Liver (tissue), 8 donors: ENCODE measurements at regions not wholly inside any gene's neighbourhood (a gene's known extent, or its start where the extent isn't known, plus 50 kb on each side); places are given as distances from the start of the nearest gene placed in this dataset.

ENCODE experiments used
- DNase-seq: peaks from one replicate; pipeline ENCODE4 v3.0.0-alpha.2; 2017; ENCODE audit warnings: low spot score
- H3K27ac ChIP-seq, 2 donors: one replicate each; pipeline ENCODE4 v1.7.0; 2013; ENCODE audit warnings: inconsistent platforms in 2 of 2, low read length in 2 of 2, control low read depth in 1 of 2, low read depth in 1 of 2, mild to moderate bottlenecking in 1 of 2
- H3K27me3 ChIP-seq, 4 donors: one replicate each; pipeline versions ENCODE4 v1.6.1 to v1.7.0; 2013; ENCODE audit warnings: low read length in 3 of 4, inconsistent platforms in 1 of 4, mild to moderate bottlenecking in 1 of 4, moderate library complexity in 1 of 4; ENCODE audit not compliant: control insufficient read depth in 4 of 4, insufficient read depth in 4 of 4
- H3K36me3 ChIP-seq, 4 donors: one replicate each; pipeline versions ENCODE4 v1.6.1 to v1.7.0; 2013; ENCODE audit warnings: low read length in 3 of 4, mild to moderate bottlenecking in 3 of 4, low read depth in 1 of 4, moderate library complexity in 1 of 4; ENCODE audit not compliant: control insufficient read depth in 4 of 4, insufficient read depth in 3 of 4
- H3K4me1 ChIP-seq, 4 donors: one replicate each; pipeline versions ENCODE4 v1.6.1 to v1.7.0; 2013; ENCODE audit warnings: low read length in 3 of 4, mild to moderate bottlenecking in 3 of 4, moderate library complexity in 1 of 4; ENCODE audit not compliant: control insufficient read depth in 4 of 4, insufficient read depth in 4 of 4
- H3K4me3 ChIP-seq, 3 donors: one replicate each; pipeline versions ENCODE4 v1.6.1 to v1.7.0; 2013; ENCODE audit warnings: low read length in 3 of 3, control low read depth in 1 of 3, low read depth in 1 of 3, mild to moderate bottlenecking in 1 of 3
- H3K9ac ChIP-seq, 2 donors: one replicate each; pipeline ENCODE4 v1.7.0; 2013; ENCODE audit warnings: low read length in 2 of 2, mild to moderate bottlenecking in 2 of 2, moderate library complexity in 2 of 2, control low read depth in 1 of 2, low read depth in 1 of 2
- H3K9me3 ChIP-seq, 4 donors: one replicate each; pipeline versions ENCODE4 v1.6.1 to v1.7.0; 2013; ENCODE audit warnings: low read length in 3 of 4; ENCODE audit not compliant: control insufficient read depth in 4 of 4
- EGR1 ChIP-seq, 2 donors: IDR thresholded peaks; 2 replicates each; pipeline ENCODE4 v1.6.1; 2016 to 2018; ENCODE audit warnings: antibody characterized with exemption in 2 of 2, low read depth in 2 of 2
- FOXA2 ChIP-seq: IDR thresholded peaks from 2 replicates; pipeline ENCODE4 v1.6.1; 2016; ENCODE audit warnings: antibody characterized with exemption
- GABPA ChIP-seq, 2 donors: IDR thresholded peaks in 1 of 2; conservative IDR thresholded peaks in 1 of 2; 2 replicates each; pipeline ENCODE4 v1.6.1; 2016; ENCODE audit warnings: antibody characterized with exemption in 2 of 2, mild to moderate bottlenecking in 1 of 2, moderate library complexity in 1 of 2
- HNF4A ChIP-seq, 2 donors: conservative IDR thresholded peaks; 2 replicates each; pipeline ENCODE4 v1.6.1; 2016; ENCODE audit warnings: antibody characterized with exemption in 2 of 2, mild to moderate bottlenecking in 2 of 2
- HNF4G ChIP-seq: IDR thresholded peaks from 2 replicates; pipeline ENCODE4 v1.6.1; 2016; ENCODE audit warnings: antibody characterized with exemption
- JUND ChIP-seq, 2 donors: IDR thresholded peaks; 2 replicates each; pipeline ENCODE4 v1.6.1; 2016; ENCODE audit warnings: antibody characterized with exemption in 2 of 2
- NR2F2 ChIP-seq: IDR thresholded peaks from 2 replicates; pipeline ENCODE4 v1.6.1; 2016; ENCODE audit warnings: antibody characterized with exemption
- RAD21 ChIP-seq, 2 donors: IDR thresholded peaks; 2 replicates each; pipeline ENCODE4 v1.6.1; 2016; ENCODE audit warnings: antibody characterized with exemption in 2 of 2, mild to moderate bottlenecking in 2 of 2
- RXRA ChIP-seq, 2 donors: IDR thresholded peaks; 2 replicates each; pipeline ENCODE4 v1.6.1; 2017 to 2018; ENCODE audit warnings: antibody characterized with exemption in 2 of 2, mild to moderate bottlenecking in 1 of 2
- SP1 ChIP-seq: IDR thresholded peaks from 2 replicates; pipeline ENCODE4 v1.6.1; 2018; ENCODE audit warnings: antibody characterized with exemption, mild to moderate bottlenecking
- TAF1 ChIP-seq: conservative IDR thresholded peaks from 2 replicates; pipeline ENCODE4 v1.6.1; 2016; ENCODE audit warnings: antibody characterized with exemption, mild to moderate bottlenecking
- YY1 ChIP-seq: IDR thresholded peaks from 2 replicates; pipeline ENCODE4 v1.6.1; 2016; ENCODE audit warnings: antibody characterized with exemption, mild to moderate bottlenecking
- WGBS: extraction: QIAGEN DNeasy Blood & Tissue Kit; methylation state at CpG from one replicate; pipeline ENCODE4 v1.1.7; 2013; 5-methylcytosine and 5-hydroxymethylcytosine counted together
- TF ChIP-seq, protein P1 (sequence below): fragments of 150-350 bp; IDR thresholded peaks from 2 replicates; pipeline ENCODE4 v1.5.1; 2017; ENCODE audit warnings: improper control_type of control experiment, low read depth, low read length; ENCODE audit not compliant: missing input control
- TF ChIP-seq, protein P2 (sequence below): IDR thresholded peaks from 2 replicates; pipeline ENCODE4 v1.6.1; 2016; ENCODE audit warnings: antibody characterized with exemption
- TF ChIP-seq, protein P3 (sequence below): IDR thresholded peaks from 2 replicates; pipeline ENCODE4 v1.6.1; 2016; ENCODE audit warnings: antibody characterized with exemption
- TF ChIP-seq, protein P4 (sequence below): IDR thresholded peaks from 2 replicates; pipeline ENCODE4 v1.6.1; 2016; ENCODE audit warnings: antibody characterized with exemption
- donor health status: healthy.
- donor health status: healthy.
- donor health status: healthy.
- donor health status: healthy.
- donor health status: healthy.

DNA sequence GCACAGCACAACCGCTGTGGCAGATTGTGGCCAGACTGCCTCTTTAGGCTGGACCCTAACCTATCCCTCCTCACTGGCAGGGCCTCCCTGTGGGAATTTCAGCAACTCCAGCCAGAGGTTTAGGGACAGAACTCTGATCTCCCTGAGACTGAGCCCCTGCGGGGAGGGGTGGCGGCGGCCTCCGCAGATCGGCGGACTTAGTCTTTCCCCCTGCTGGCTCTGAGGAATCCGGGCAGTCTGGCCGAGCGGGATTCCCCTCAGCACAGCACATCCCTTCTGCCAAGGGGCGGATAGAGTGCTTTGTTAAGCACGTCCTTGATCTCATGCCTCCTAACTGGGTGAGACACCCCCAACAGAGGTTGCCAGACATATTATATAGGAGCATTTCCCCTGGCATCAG is 224.2 kb upstream of the NPY start:
- H3K9ac ChIP-seq = no peak overlapping the region
- TF ChIP-seq NR2F2 (no peak), SP1 (no peak), HNF4G (no peak), FOXA2 (no peak), EGR1 (IDR thresholded peaks at IDR 0.05; ENCODE audit: low read depth in 2 of 2) (no peak), HNF4A (conservative IDR thresholded peaks at IDR 0.05) (no peak), TAF1 (no peak)
- TF ChIP-seq, protein P1, sequence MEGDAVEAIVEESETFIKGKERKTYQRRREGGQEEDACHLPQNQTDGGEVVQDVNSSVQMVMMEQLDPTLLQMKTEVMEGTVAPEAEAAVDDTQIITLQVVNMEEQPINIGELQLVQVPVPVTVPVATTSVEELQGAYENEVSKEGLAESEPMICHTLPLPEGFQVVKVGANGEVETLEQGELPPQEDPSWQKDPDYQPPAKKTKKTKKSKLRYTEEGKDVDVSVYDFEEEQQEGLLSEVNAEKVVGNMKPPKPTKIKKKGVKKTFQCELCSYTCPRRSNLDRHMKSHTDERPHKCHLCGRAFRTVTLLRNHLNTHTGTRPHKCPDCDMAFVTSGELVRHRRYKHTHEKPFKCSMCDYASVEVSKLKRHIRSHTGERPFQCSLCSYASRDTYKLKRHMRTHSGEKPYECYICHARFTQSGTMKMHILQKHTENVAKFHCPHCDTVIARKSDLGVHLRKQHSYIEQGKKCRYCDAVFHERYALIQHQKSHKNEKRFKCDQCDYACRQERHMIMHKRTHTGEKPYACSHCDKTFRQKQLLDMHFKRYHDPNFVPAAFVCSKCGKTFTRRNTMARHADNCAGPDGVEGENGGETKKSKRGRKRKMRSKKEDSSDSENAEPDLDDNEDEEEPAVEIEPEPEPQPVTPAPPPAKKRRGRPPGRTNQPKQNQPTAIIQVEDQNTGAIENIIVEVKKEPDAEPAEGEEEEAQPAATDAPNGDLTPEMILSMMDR = no peak
- TF ChIP-seq, protein P2, sequence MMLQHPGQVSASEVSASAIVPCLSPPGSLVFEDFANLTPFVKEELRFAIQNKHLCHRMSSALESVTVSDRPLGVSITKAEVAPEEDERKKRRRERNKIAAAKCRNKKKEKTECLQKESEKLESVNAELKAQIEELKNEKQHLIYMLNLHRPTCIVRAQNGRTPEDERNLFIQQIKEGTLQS = no peak
- TF ChIP-seq, protein P3, sequence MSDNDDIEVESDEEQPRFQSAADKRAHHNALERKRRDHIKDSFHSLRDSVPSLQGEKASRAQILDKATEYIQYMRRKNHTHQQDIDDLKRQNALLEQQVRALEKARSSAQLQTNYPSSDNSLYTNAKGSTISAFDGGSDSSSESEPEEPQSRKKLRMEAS = no peak
- no peaks in the 10 kb centered on the region for H3K9me3 ChIP-seq
- H3K4me3 ChIP-seq = no peak overlapping the region
- no peak overlapping the region for H3K27ac ChIP-seq
- H3K4me1 ChIP-seq = no peaks in the 10 kb centered on the region
- peaks cover 0 to 6% (median 0%) of the 10 kb centered on the region in 4 donors for H3K27me3 ChIP-seq
- DNase-seq = no peak
- H3K36me3 ChIP-seq = no peaks in the 10 kb centered on the region
- WGBS = 87% methylated on average over 12 of the region's 12 CpGs

DNA sequence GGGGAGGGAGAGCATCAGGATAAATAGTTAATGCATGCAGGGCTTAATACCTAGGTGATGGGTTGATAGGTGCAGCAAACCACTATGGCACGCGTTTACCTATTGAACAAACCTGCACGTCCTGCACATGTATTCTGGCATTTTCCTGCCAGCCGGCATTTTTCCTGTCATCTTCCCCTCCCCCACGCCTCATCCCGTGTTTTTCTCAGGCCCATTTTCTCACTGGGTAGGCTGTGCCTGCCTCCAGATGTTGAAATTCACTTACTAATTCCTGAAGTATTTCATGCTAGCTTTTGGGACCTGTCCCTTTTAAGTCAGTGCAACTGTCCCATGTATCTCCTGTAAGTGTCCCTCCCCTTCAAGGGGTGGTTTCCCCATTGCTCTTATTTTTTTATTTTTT is 220.3 kb upstream of the NPY start:
- 90% methylated on average over 6 of the region's 6 CpGs for WGBS
- TF ChIP-seq, protein P2 = no peak
- TF ChIP-seq EGR1 (IDR thresholded peaks at IDR 0.05; ENCODE audit: low read depth in 2 of 2) (no peak), RXRA (IDR thresholded peaks at IDR 0.05) (no peak), YY1 (no peak), FOXA2 (no peak), GABPA (IDR thresholded peaks at IDR 0.05 in 1 of 2, conservative IDR thresholded peaks at IDR 0.05 in 1 of 2) (no peak), RAD21 (IDR thresholded peaks at IDR 0.05) (no peak), HNF4A (conservative IDR thresholded peaks at IDR 0.05) (no peak), JUND (IDR thresholded peaks at IDR 0.05) (no peak), SP1 (no peak), NR2F2 (no peak)
- TF ChIP-seq, protein P3 = no peak
- TF ChIP-seq, protein P4, sequence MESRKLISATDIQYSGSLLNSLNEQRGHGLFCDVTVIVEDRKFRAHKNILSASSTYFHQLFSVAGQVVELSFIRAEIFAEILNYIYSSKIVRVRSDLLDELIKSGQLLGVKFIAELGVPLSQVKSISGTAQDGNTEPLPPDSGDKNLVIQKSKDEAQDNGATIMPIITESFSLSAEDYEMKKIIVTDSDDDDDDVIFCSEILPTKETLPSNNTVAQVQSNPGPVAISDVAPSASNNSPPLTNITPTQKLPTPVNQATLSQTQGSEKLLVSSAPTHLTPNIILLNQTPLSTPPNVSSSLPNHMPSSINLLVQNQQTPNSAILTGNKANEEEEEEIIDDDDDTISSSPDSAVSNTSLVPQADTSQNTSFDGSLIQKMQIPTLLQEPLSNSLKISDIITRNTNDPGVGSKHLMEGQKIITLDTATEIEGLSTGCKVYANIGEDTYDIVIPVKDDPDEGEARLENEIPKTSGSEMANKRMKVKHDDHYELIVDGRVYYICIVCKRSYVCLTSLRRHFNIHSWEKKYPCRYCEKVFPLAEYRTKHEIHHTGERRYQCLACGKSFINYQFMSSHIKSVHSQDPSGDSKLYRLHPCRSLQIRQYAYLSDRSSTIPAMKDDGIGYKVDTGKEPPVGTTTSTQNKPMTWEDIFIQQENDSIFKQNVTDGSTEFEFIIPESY = no peak
- H3K4me1 ChIP-seq = no peaks in the 10 kb centered on the region
- H3K4me3 ChIP-seq = no peak overlapping the region
- no peak overlapping the region for H3K27ac ChIP-seq
- no peak overlapping the region for H3K9ac ChIP-seq
- H3K27me3 ChIP-seq = no peaks in the 10 kb centered on the region
- DNase-seq = no peak
- H3K9me3 ChIP-seq = no peaks in the 10 kb centered on the region
- H3K36me3 ChIP-seq = no peaks in the 10 kb centered on the region
